Astrocyte (in vitro differentiated cells and primary cell): ENCODE measurements at regions not wholly inside any gene's neighbourhood (a gene's known extent, or its start where the extent isn't known, plus 50 kb on each side); places are given as distances from the start of the nearest gene placed in this dataset.

Source experiments
- DNase-seq: peaks from one replicate; pipeline ENCODE4 v3.0.0-alpha.2; 2010; ENCODE audit warnings: low read depth
- FAIRE-seq: peaks from 2 replicates; lab custom pipeline; 2011; peaks lifted over from hg19 to GRCh38; lab: Jason Lieb, UNC
- H2AFZ ChIP-seq: 2 replicates; pipeline ENCODE4 v1.6.0; 2012; ENCODE audit warnings: low read depth, low read length, inconsistent platforms
- H3K27ac ChIP-seq: 2 replicates; pipeline ENCODE4 v1.5.1; 2011; ENCODE audit warnings: low read depth, low read length, inconsistent platforms
- H3K27me3 ChIP-seq: 2 replicates; pipeline ENCODE4 v1.6.0; 2011; ENCODE audit warnings: low read length, inconsistent platforms; ENCODE audit not compliant: insufficient read depth
- H3K36me3 ChIP-seq: 2 replicates; pipeline ENCODE4 v1.5.1; 2011; ENCODE audit warnings: low read length, inconsistent platforms; ENCODE audit not compliant: insufficient read depth
- H3K4me1 ChIP-seq: 2 replicates; pipeline ENCODE4 v1.5.1; 2011; ENCODE audit warnings: low read length, inconsistent platforms; ENCODE audit not compliant: insufficient read depth
- H3K4me2 ChIP-seq: 2 replicates; pipeline ENCODE4 v1.6.0; 2012; ENCODE audit warnings: low read length, inconsistent platforms
- H3K4me3 ChIP-seq: 2 replicates; pipeline ENCODE4 v1.5.1; 2011; ENCODE audit warnings: low read depth, mild to moderate bottlenecking, low read length, inconsistent platforms; ENCODE audit not compliant: insufficient read depth
- H3K79me2 ChIP-seq: 2 replicates; pipeline ENCODE4 v1.6.0; 2012; ENCODE audit warnings: mild to moderate bottlenecking, low read length, inconsistent platforms; ENCODE audit not compliant: insufficient read depth
- H3K9ac ChIP-seq: 2 replicates; pipeline ENCODE4 v1.6.0; 2012; ENCODE audit warnings: mild to moderate bottlenecking, low read length, inconsistent platforms
- H3K9me3 ChIP-seq: 2 replicates; pipeline ENCODE4 v1.5.1; 2012; ENCODE audit warnings: low read depth, mild to moderate bottlenecking, low read length, inconsistent platforms; ENCODE audit not compliant: insufficient read depth
- H4K20me1 ChIP-seq: 2 replicates; pipeline ENCODE4 v1.6.0; 2012; ENCODE audit warnings: low read length, inconsistent platforms; ENCODE audit not compliant: insufficient read depth
- H3K27ac Mint-ChIP-seq: one replicate; pipeline ENCODE4 v1.8.0; 2021; ENCODE audit warnings: mild to moderate bottlenecking, mixed read lengths; ENCODE audit not compliant: unreplicated experiment
- H3K27me3 Mint-ChIP-seq: one replicate; pipeline ENCODE4 v1.8.0; 2021; ENCODE audit warnings: low read depth, mixed read lengths; ENCODE audit not compliant: unreplicated experiment
- H3K36me3 Mint-ChIP-seq: one replicate; pipeline ENCODE4 v1.8.0; 2021; ENCODE audit warnings: low read depth, mixed read lengths; ENCODE audit not compliant: unreplicated experiment
- H3K4me1 Mint-ChIP-seq: one replicate; pipeline ENCODE4 v1.8.0; 2021; ENCODE audit warnings: low read depth, mixed read lengths; ENCODE audit not compliant: unreplicated experiment
- H3K4me3 Mint-ChIP-seq: one replicate; pipeline ENCODE4 v1.8.0; 2021; ENCODE audit warnings: mild to moderate bottlenecking, moderate library complexity, mixed read lengths; ENCODE audit not compliant: unreplicated experiment
- H3K9me3 Mint-ChIP-seq: one replicate; pipeline ENCODE4 v1.8.0; 2021; ENCODE audit warnings: mild to moderate bottlenecking, mixed read lengths; ENCODE audit not compliant: unreplicated experiment
- CTCF ChIP-seq: IDR thresholded peaks from 2 replicates; pipeline ENCODE4 v1.5.1; 2011; ENCODE audit warnings: low read depth, mild to moderate bottlenecking, inconsistent platforms, low read length, moderate library complexity; ENCODE audit not compliant: insufficient read depth
- EZH2 ChIP-seq: IDR thresholded peaks from 2 replicates; pipeline ENCODE4 v1.6.1; 2012; ENCODE audit warnings: mild to moderate bottlenecking, low read length, inconsistent platforms; ENCODE audit not compliant: insufficient read depth

GRCh38 chr6:92820601-92821000 lies 598.8 kb downstream of the EPHA7 start:
- no peak overlapping the region for H3K4me2 ChIP-seq
- H2AFZ ChIP-seq, result no peak overlapping the region
- no peaks in the 10 kb centered on the region for H3K36me3 ChIP-seq
- H3K4me1 Mint-ChIP-seq, result no peaks in the 10 kb centered on the region
- no peak overlapping the region for H3K27ac ChIP-seq
- H3K9me3 Mint-ChIP-seq, result no peaks in the 10 kb centered on the region
- H3K9me3 ChIP-seq, result no peaks in the 10 kb centered on the region
- no peak overlapping the region for H3K4me3 ChIP-seq
- no peaks in the 10 kb centered on the region for H3K27me3 Mint-ChIP-seq
- no peaks in the 10 kb centered on the region for H3K4me1 ChIP-seq
- no peaks in the 10 kb centered on the region for H3K27me3 ChIP-seq
- no peaks in the 10 kb centered on the region for H3K36me3 Mint-ChIP-seq
- H3K9ac ChIP-seq, result no peak overlapping the region
- TF ChIP-seq CTCF, result no peak
- no peak for TF ChIP-seq EZH2
- no peak for DNase-seq
- no peaks in the 10 kb centered on the region for H4K20me1 ChIP-seq
- H3K4me3 Mint-ChIP-seq, result no peak overlapping the region
- no peak overlapping the region for H3K27ac Mint-ChIP-seq
- FAIRE-seq, result no peak
- H3K79me2 ChIP-seq, result no peaks in the 10 kb centered on the region

- H4K20me1 ChIP-seq, result no peaks in the 10 kb centered on the region
- FAIRE-seq, result no peak
These were observed 608.4 kb downstream of the EPHA7 start for GRCh38 chr6:92810913-92811312.

More at GRCh38 chr6:92810913-92811312, 608.4 kb downstream of the EPHA7 start:
- Histone ChIP-seq H3K4me2 (no peak overlapping the region), H3K79me2 (no peaks in the 10 kb centered on the region), H3K9me3 (no peaks in the 10 kb centered on the region), H3K9ac (no peak overlapping the region), H3K4me3 (no peak overlapping the region), H3K27ac (no peak overlapping the region), H3K36me3 (no peaks in the 10 kb centered on the region), H3K27me3 (no peaks in the 10 kb centered on the region), H3K4me1 (no peaks in the 10 kb centered on the region), H2AFZ (no peak overlapping the region)
- Mint-ChIP-seq H3K27ac (no peak overlapping the region), H3K36me3 (no peaks in the 10 kb centered on the region), H3K4me1 (no peaks in the 10 kb centered on the region), H3K4me3 (no peak overlapping the region), H3K9me3 (no peaks in the 10 kb centered on the region), H3K27me3 (no peaks in the 10 kb centered on the region)
- DNase-seq, result no peak
- TF ChIP-seq EZH2 (no peak), CTCF (peak; percentile 59)
